Progenitor cell of endocrine pancreas (in vitro differentiated cells): ENCODE measurements at regions not wholly inside any gene's neighbourhood (a gene's known extent, or its start where the extent isn't known, plus 50 kb on each side); places are given as distances from the start of the nearest gene placed in this dataset.

Source experiments
- DNase-seq: peaks from one replicate; pipeline ENCODE4 v3.0.0; 2021; ENCODE audit warnings: low spot score; ENCODE audit not compliant: unreplicated experiment
- H3K27ac Mint-ChIP-seq: 2 replicates; pipeline ENCODE4 v1.8.0; 2021; ENCODE audit warnings: mild to moderate bottlenecking, moderate library complexity, mixed read lengths
- H3K27me3 Mint-ChIP-seq: 2 replicates; pipeline ENCODE4 v1.8.0; 2021; ENCODE audit warnings: mixed read lengths
- H3K36me3 Mint-ChIP-seq: 2 replicates; pipeline ENCODE4 v1.8.0; 2022; ENCODE audit warnings: mixed read lengths; ENCODE audit not compliant: insufficient read depth
- H3K4me1 Mint-ChIP-seq: 2 replicates; pipeline ENCODE4 v1.8.0; 2021; ENCODE audit warnings: low read depth, mixed read lengths
- H3K4me3 Mint-ChIP-seq: 2 replicates; pipeline ENCODE4 v1.8.0; 2021; ENCODE audit warnings: low read depth, mild to moderate bottlenecking, moderate library complexity, mixed read lengths
- H3K9me3 Mint-ChIP-seq: 2 replicates; pipeline ENCODE4 v1.8.0; 2021; ENCODE audit warnings: low read depth, mixed read lengths
- CTCF ChIP-seq: fragments of 200-600 bp; sonication (generic); IDR thresholded peaks from one replicate; pipeline ENCODE4 v1.5.0; 2021; ENCODE audit warnings: antibody characterized with exemption, mild to moderate bottlenecking; ENCODE audit not compliant: unreplicated experiment

- DNase-seq: no peak
- Mint-ChIP-seq H3K9me3 (peaks cover 5% of the 10 kb centered on the region), H3K4me1 (no peaks in the 10 kb centered on the region), H3K36me3 (peaks cover 2% of the 10 kb centered on the region), H3K4me3 (no peak overlapping the region), H3K27me3 (peaks cover 38% of the 10 kb centered on the region), H3K27ac (no peak overlapping the region)
- TF ChIP-seq CTCF: no peak
Observed at GRCh38 chr22:48474881-48475280, 1352.8 kb downstream of the BRD1 start.

DNA sequence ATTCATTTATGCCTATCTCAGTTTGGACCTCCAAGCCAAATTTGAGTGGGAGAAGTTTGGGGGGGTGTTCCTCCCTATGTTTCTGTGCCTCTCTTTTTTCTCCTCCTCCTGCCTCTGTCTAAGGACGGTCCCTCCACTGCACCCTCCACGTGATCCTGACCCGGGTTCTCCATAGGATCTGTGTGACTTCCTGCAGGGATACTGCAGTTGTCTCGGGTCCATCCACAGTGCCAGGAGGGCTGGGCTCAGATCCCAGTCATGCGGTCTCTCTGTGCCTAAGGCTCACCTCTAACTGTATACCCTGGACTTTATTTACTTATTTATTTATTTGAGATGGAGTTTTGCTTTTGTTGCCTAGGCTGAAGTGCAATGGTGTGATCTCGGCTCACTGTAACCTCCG is 1354.5 kb downstream of the BRD1 start:
- Mint-ChIP-seq H3K9me3 (peaks cover 5% of the 10 kb centered on the region), H3K4me1 (no peaks in the 10 kb centered on the region), H3K4me3 (no peak overlapping the region), H3K27ac (no peak overlapping the region), H3K36me3 (peaks cover 2% of the 10 kb centered on the region), H3K27me3 (peaks cover 35% of the 10 kb centered on the region)
- TF ChIP-seq CTCF: no peak
- DNase-seq: no peak

DNA sequence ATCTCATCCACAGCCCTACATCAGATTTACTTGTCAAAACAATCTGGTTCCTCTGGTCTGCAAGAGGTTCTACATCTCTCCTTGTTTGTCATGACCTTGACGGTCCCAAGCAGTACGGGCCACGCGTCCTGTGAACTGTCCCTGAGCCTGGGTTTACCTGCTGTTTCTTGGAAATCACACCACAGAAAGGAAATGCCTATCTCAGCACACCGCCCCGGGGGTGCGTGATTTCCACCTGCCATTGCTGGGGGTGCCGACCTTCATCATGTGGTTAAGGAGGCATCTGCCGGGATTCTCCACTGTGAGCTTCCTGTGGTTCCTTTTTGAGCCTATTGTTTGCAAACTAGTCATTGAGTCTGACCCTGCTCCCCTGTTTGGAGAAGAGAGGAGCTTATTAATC is 1363.4 kb downstream of the BRD1 start:
- Mint-ChIP-seq H3K27ac (no peak overlapping the region), H3K4me1 (no peaks in the 10 kb centered on the region), H3K36me3 (no peaks in the 10 kb centered on the region), H3K4me3 (no peak overlapping the region), H3K9me3 (no peaks in the 10 kb centered on the region), H3K27me3 (peaks cover 49% of the 10 kb centered on the region)
- no peak for DNase-seq
- TF ChIP-seq CTCF: no peak

DNA sequence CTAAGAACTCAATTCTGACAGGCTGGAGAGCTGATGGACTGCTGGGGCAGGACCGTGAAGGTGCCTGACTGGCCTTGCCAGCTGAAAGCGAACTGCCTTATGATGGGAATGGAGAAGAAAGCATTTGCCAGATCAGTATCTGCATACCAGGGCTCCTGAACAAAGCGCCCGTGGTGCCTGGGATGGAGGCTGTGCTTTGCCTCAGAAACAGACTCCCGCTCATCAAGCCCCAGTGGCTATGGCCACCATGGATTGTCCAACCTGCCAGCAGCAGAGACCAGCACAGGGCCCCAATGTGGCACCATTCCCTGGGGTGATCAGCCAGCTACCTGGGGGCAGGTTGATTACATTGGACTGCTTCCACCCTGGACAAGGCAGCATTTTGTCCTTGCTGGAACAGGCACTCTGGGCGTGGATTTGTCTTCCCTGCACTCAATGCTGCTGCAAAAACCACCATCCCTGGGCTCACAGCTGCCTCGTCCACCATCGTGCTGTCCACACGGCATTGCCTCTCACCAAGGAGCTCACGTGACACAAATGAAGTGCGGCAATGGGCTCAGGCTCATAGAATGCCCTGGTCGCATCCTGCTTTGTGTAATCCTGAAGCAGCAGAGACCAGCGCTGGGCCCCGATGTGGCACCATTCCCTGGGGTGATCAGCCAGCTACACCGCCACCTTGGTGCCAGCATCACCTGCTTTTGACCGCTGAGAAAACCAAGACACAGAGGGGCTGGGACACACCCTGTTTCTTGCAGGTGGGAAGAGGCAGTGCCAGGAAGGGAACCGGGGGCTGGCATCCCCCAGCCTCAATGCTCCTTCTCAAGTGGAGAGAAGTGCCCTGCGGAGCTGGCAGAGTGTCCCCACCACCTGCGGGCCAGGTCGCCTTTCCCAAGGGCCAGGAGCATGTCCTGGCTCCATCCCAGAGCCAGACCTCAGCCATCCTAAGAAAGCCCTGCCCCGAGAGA is 1367.5 kb downstream of the BRD1 start:
- TF ChIP-seq CTCF: no peak
- H3K36me3 Mint-ChIP-seq: no peaks in the 10 kb centered on the region
- no peak for DNase-seq
- no peak overlapping the region for H3K27ac Mint-ChIP-seq
- no peaks in the 10 kb centered on the region for H3K9me3 Mint-ChIP-seq
- H3K4me1 Mint-ChIP-seq: no peaks in the 10 kb centered on the region
- H3K4me3 Mint-ChIP-seq: no peak overlapping the region
- H3K27me3 Mint-ChIP-seq: peaks cover 52% of the 10 kb centered on the region

DNA sequence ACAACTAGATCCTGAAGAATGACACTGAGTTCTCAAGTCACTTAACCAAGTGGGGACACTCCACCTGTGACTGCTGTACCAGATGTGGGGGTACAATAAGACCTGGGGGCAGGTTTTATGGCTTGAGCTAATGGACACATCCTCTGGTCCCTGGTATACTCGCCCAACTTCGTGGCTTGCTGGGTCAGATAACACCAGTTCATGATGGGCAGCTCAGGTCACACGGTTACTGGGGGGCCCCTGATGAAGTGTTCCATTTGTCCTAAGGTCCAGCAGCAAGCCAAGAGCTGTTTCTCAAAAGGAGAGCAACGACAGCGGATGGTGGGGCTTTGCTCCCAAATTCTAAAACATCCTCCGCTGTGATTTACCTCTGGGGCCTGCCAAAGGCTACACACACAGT is 1368.4 kb downstream of the BRD1 start:
- Mint-ChIP-seq H3K27ac (no peak overlapping the region), H3K4me3 (no peak overlapping the region), H3K27me3 (peaks cover 53% of the 10 kb centered on the region)

More for the DNA sequence above, 1368.4 kb downstream of the BRD1 start:
- H3K9me3 Mint-ChIP-seq: no peaks in the 10 kb centered on the region
- no peaks in the 10 kb centered on the region for H3K36me3 Mint-ChIP-seq
- no peak for TF ChIP-seq CTCF
- DNase-seq: no peak
- H3K4me1 Mint-ChIP-seq: no peaks in the 10 kb centered on the region
